Activated naive CD4-positive, alpha-beta T cell treated with anti-CD3 and anti-CD28 coated beads, Interleukin-2, amount 50 U/mL, for 72 hours (primary cell): ENCODE measurements at regions not wholly inside any gene's neighbourhood (a gene's known extent, or its start where the extent isn't known, plus 50 kb on each side); places are given as distances from the start of the nearest gene placed in this dataset.

Source experiments
- ATAC-seq, 2 donors: fragments of 150-1000 bp; cut with Tn5 transposase; 2 replicates each; pipeline ENCODE4 v1.10.0; 2021; ENCODE audit warnings: mild to moderate bottlenecking in 2 of 2, moderate library complexity in 2 of 2
- DNase-seq, 2 donors: peaks; one replicate each; pipeline ENCODE4 v3.0.0; 2021 to 2022; ENCODE audit warnings: low spot score in 2 of 2
- H3K27ac Mint-ChIP-seq, 2 donors: one replicate each; pipeline ENCODE4 v1.8.0; 2022; ENCODE audit warnings: mild to moderate bottlenecking in 2 of 2, mixed read lengths in 2 of 2
- H3K36me3 Mint-ChIP-seq, 2 donors: one replicate each; pipeline ENCODE4 v1.8.0; 2022; ENCODE audit warnings: mixed read lengths in 2 of 2
- H3K9me3 Mint-ChIP-seq, 2 donors: one replicate each; pipeline ENCODE4 v1.8.0; 2022; ENCODE audit warnings: mixed read lengths in 2 of 2

GRCh38 chr5:72662305-72662704 lies 154.2 kb upstream of the TNPO1 start:
- H3K9me3 Mint-ChIP-seq = no peaks in the 10 kb centered on the region
- H3K36me3 Mint-ChIP-seq = no peaks in the 10 kb centered on the region
- ATAC-seq (no peak), DNase-seq (no peak)
- H3K27ac Mint-ChIP-seq = no peak overlapping the region

DNA sequence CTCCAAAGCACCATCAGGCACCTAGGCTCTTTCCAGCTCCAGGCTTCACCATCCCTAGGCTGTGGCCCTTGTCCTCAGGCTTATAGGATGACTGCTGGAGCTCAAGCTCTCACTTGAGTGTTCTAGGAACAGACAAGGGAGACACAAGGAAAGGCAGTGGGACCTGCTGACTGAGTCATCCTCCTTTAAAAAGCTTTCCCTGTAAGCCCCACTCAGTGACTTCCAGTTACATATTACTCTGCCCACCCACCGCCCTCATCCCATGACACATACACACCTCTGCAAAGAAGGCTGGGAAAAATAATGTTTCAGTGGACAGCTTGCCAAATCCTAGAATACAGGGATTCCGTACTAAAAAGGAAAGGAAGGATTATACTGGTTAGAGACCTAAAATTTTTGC lies 154.2 kb upstream of the ZNF366 start:
- no peak for ATAC-seq
- H3K36me3 Mint-ChIP-seq = no peaks in the 10 kb centered on the region
- no peak for DNase-seq
- no peaks in the 10 kb centered on the region for H3K9me3 Mint-ChIP-seq
- H3K27ac Mint-ChIP-seq = no peak overlapping the region

DNA sequence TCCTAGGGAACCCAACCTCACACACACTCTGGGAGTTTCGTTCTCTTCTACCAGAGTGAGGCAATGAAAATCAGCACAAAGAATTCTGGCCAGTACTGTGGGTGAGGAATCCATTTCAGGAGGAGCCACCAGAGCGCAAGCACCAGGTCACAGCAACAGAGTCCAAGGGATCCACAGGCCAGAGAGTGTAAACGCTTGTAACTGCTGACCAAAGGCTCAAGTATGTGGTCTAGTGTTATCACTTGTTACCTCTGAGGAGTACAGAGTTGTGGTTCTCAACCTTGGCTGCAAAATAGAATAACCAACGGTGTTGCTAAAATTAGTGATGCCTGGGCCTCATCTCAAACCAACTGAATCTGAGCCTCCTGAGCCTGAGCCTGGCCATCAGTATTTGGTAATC lies 152.5 kb upstream of the ZNF366 start:
- H3K9me3 Mint-ChIP-seq = no peaks in the 10 kb centered on the region
- H3K36me3 Mint-ChIP-seq = no peaks in the 10 kb centered on the region
- DNase-seq = no peak
- ATAC-seq = no peak
- no peak overlapping the region for H3K27ac Mint-ChIP-seq

- no peaks in the 10 kb centered on the region for H3K36me3 Mint-ChIP-seq
- no peak for ATAC-seq
- no peaks in the 10 kb centered on the region for H3K9me3 Mint-ChIP-seq
- DNase-seq = no peak
- no peak overlapping the region for H3K27ac Mint-ChIP-seq
Observed at GRCh38 chr5:72658761-72659540, 151.7 kb upstream of the ZNF366 start.

DNA sequence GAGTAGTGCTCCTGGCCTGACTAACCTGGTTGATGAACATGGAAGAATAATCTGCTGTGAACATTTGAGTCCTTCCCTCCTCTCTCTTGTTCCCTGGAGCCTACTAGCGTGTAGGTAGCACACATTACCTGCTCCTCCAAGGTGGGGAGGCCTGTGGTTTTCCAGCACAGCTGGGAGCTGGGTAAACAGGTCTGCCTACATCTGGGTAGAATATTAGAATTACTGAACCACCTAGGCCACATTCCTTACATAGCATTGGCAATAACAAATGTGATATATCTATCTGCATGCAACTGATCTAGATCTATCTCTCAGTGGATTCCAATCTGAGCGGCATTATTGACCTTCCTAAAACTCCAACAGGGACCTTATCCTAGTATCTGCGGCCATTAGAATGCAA lies 151.0 kb upstream of the ZNF366 start:
- ATAC-seq (no peak), DNase-seq (no peak)
- Mint-ChIP-seq H3K9me3 (no peaks in the 10 kb centered on the region), H3K36me3 (no peaks in the 10 kb centered on the region), H3K27ac (no peak overlapping the region)

DNA sequence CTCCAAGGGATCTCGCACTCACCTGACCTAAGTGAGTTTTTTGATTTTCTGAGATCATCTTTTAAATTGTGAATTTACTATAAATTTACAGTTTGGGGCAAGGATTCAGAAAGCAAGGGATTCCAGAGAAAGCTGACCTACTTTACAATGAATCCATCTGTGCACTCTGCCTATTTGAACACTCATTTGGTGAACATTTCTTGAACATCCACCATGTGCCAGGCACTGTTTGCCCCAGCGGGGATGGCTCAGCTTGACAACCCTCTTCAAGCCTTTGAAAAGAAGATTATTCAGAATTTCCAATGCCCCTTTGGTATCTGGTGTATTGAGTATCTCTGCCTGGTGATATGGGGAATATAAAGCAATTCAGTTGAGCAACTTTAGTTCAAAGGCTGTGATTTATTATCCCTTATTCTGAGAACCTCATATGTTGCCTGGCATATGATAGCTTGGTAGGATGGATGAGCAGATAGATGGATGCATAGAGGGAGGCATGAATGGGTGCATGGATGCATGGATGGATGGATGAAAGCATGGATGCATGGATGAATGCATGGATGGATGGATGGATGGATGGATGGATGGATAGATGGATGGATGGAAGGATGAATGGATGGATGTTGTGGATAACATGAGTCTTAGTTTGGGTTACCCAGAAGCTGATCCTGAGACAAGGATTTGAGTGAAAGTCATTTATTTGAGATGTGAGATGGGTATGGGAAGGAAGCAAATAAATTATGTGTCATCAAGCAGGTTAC lies 149.7 kb upstream of the ZNF366 start:
- DNase-seq (no peak), ATAC-seq (no peak)
- no peak overlapping the region for H3K27ac Mint-ChIP-seq
- H3K36me3 Mint-ChIP-seq = no peaks in the 10 kb centered on the region
- no peaks in the 10 kb centered on the region for H3K9me3 Mint-ChIP-seq

- Mint-ChIP-seq H3K36me3 (no peaks in the 10 kb centered on the region), H3K27ac (no peak overlapping the region), H3K9me3 (no peaks in the 10 kb centered on the region)
- ATAC-seq (no peak), DNase-seq (no peak)
Observed at GRCh38 chr5:72656331-72656730, 149.1 kb upstream of the ZNF366 start.

GRCh38 chr5:72654231-72654630 lies 147.0 kb upstream of the ZNF366 start:
- Mint-ChIP-seq H3K36me3 (no peaks in the 10 kb centered on the region), H3K27ac (no peak overlapping the region), H3K9me3 (no peaks in the 10 kb centered on the region)
- ATAC-seq = no peak
- no peak for DNase-seq

DNA sequence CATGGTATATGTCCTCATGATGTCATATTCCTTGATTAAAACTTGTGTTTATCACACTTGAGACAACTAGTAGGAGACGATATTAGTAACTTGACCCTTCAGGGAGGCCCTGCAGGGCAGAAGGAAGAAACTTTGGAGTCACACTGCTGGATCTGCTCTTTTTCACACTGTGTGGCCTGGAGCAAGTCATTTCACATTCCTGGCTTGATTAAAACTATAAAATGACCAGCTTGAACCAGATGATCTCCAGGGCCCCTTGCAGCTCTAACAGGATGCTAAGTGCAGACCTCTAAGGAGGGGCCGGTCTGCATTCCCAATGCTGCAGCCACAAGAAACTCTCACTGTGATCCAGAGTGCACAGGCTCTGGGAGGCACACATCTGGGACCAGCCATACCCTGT lies 146.4 kb upstream of the ZNF366 start:
- no peaks in the 10 kb centered on the region for H3K9me3 Mint-ChIP-seq
- no peak overlapping the region for H3K27ac Mint-ChIP-seq
- ATAC-seq (no peak), DNase-seq (no peak)
- H3K36me3 Mint-ChIP-seq = no peaks in the 10 kb centered on the region

- H3K27ac Mint-ChIP-seq = no peak overlapping the region
- H3K36me3 Mint-ChIP-seq = no peaks in the 10 kb centered on the region
- ATAC-seq (no peak), DNase-seq (no peak)
- H3K9me3 Mint-ChIP-seq = no peaks in the 10 kb centered on the region
Observed at GRCh38 chr5:72651779-72652178, 144.6 kb upstream of the ZNF366 start.

- no peak for ATAC-seq
- DNase-seq = no peak
- no peak overlapping the region for H3K27ac Mint-ChIP-seq
- H3K36me3 Mint-ChIP-seq = no peaks in the 10 kb centered on the region
- no peaks in the 10 kb centered on the region for H3K9me3 Mint-ChIP-seq
Observed at GRCh38 chr5:72651109-72651508, 143.9 kb upstream of the ZNF366 start.

- Mint-ChIP-seq H3K27ac (no peak overlapping the region), H3K9me3 (no peaks in the 10 kb centered on the region), H3K36me3 (no peaks in the 10 kb centered on the region)
- DNase-seq (no peak), ATAC-seq (no peak)
Observed at GRCh38 chr5:72649449-72649848, 142.2 kb upstream of the ZNF366 start.

DNA sequence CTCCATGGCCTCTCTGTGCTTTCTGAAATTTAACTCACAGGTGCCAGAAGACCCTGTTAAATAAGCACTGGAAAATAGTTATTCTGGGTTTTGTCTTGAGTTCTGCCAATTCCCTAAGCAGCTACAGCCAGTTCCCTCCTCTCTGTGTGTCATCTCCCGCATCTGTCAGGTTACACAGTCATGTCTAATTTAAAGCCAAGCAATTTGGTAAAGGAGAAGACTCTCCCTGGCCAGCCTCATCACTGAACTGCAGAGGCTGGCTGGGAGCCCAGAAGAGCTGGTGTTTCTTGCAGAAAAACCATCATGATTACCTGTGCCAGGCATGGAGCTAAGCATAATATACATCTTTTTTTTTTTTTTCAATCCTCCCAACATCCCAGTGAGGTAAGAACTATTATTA lies 141.3 kb upstream of the ZNF366 start:
- no peaks in the 10 kb centered on the region for H3K36me3 Mint-ChIP-seq
- no peak for DNase-seq
- no peak overlapping the region for H3K27ac Mint-ChIP-seq
- no peaks in the 10 kb centered on the region for H3K9me3 Mint-ChIP-seq
- no peak for ATAC-seq

DNA sequence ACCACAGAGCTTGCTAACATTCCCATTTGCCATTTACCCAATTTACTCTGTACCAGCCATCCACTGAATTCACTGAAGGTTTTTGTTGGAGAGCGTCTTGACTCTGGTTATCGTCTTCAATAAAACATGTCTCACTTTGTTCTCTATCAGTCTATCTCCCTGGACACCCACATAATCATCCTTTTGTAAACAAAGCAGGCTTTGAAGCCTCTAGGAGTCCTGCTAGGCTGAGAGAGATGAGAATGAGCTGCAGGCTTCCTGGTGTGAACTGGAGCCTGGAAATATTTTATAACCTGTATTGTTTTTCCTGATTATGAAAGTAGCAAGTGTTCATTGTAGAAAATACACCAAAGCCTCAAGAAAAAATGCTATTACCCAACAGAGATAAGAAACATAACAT lies 140.6 kb upstream of the ZNF366 start:
- no peaks in the 10 kb centered on the region for H3K9me3 Mint-ChIP-seq
- no peak overlapping the region for H3K27ac Mint-ChIP-seq
- ATAC-seq (no peak), DNase-seq (no peak)
- H3K36me3 Mint-ChIP-seq = no peaks in the 10 kb centered on the region

DNA sequence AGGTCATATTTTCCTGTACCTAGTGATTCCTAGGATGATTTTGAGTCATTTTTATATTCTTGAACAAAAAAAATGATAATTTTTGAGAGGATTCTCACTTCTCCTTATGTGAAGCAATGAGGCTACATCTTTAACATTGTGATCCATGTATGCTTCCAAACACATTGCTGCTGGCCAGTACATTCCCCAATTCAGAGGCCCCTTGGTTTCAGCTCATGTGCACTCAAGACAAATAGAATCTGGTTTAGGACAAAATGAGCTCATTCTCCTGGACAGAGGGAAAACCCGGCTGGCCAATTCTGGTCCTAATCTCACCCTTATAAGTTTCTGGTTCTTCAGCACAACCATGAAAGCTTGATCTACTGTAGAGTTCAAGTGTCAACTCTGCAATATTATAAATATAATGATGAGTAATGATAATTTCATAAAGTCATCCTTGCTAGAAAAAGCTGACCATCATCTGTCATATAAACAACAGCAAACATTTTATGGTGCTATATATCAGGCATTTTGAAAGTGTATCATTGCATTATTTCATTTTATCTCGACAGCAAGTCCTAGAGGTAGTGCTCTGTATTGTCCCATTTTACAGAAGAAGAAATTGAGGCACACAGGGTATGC lies 139.1 kb upstream of the ZNF366 start:
- no peak overlapping the region for H3K27ac Mint-ChIP-seq
- ATAC-seq = no peak
- no peak for DNase-seq
- no peaks in the 10 kb centered on the region for H3K9me3 Mint-ChIP-seq
- H3K36me3 Mint-ChIP-seq = no peaks in the 10 kb centered on the region

- Mint-ChIP-seq H3K9me3 (no peaks in the 10 kb centered on the region), H3K27ac (no peak overlapping the region), H3K36me3 (no peaks in the 10 kb centered on the region)
- ATAC-seq = no peak
- DNase-seq = no peak
Observed at GRCh38 chr5:72645064-72645846, 138.0 kb upstream of the ZNF366 start.

- DNase-seq = no peak
- no peaks in the 10 kb centered on the region for H3K9me3 Mint-ChIP-seq
- H3K36me3 Mint-ChIP-seq = no peaks in the 10 kb centered on the region
- ATAC-seq = no peak
- no peak overlapping the region for H3K27ac Mint-ChIP-seq
Observed at GRCh38 chr5:72644296-72644695, 137.1 kb upstream of the ZNF366 start.
